Amniotic stem cell (primary cell): ENCODE measurements at regions not wholly inside any gene's neighbourhood (a gene's known extent, or its start where the extent isn't known, plus 50 kb on each side); places are given as distances from the start of the nearest gene placed in this dataset.

Source experiments
- DNase-seq: peaks from one replicate; lab custom pipeline; 2025; lab: John Stamatoyannopoulos, UW

DNA sequence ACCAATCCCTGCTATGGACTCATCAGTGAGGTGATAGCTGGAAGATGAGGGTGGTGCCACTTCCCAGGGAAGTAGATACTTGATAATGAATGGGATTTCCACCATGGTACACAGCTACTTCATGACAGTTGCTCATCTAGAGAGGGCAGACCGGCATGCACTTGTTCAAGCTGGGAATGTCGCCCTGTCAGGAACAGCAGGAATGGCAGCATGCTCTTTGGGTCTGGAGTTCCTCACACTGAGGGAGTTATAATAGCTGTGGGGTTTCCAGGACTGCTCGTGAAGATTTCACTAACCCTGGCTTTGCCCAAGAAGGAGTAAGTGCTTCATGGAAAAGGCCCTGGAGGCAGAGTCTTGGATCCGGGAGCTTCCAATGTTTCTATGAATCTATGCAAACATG, 129.2 kb downstream of the PSMG1 start:
- no peak for DNase-seq

DNA sequence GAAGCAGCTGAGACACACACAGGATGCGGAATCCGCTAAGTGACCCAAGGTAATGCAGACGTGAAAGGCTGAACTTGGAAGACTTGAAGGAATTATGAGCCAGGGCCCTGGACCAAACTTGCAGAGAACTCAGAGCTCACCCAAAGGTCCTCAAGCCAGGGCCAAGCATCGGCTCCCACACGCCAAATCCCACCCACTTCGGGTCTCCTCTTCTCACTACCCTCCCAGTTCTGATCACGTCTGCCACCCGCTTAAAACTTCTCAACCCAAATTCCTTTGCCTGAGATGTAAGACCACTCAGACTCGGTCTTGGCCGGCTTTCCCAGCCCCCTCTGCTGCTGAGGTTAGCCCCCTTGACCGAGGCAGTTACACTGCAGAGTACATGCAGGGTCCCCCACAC, 130.1 kb downstream of the PSMG1 start:
- DNase-seq = no peak

DNA sequence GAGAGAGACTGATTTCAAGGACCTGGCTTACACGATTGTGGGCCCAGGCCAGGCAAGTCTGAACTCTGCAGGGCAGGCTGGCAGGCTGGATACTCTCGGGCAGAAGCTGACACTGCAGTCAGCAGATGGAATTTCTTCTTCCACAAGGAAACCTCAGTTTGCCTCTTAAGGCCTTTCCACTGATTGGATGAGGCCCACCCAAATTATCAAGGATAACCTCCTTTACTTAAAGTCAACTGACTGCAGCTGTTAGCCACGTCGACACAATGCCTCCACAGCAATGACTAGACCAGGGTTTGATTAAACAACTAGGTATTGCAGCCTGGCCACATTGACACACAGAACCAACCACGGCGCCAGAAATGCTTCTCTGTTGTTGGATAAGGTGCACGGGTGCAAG, 130.5 kb downstream of the PSMG1 start:
- DNase-seq = no peak

DNA sequence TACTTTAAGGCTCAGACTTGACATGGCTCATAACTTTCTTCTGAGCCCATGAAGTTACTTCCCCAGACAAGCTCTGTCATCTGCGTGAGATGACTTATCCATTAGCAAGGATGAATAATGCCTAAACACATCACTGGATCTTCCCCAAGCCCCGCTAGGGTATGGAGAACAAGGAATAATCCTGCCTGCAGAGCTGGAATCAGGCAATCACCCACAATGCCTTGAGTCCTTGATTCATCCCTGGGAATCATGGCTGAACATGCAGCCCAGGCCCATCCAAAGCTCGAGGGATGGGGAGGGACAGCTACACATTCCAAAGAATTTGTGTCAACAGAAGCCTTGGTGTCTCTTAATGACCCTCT, 131.7 kb downstream of the PSMG1 start:
- no peak for DNase-seq

DNA sequence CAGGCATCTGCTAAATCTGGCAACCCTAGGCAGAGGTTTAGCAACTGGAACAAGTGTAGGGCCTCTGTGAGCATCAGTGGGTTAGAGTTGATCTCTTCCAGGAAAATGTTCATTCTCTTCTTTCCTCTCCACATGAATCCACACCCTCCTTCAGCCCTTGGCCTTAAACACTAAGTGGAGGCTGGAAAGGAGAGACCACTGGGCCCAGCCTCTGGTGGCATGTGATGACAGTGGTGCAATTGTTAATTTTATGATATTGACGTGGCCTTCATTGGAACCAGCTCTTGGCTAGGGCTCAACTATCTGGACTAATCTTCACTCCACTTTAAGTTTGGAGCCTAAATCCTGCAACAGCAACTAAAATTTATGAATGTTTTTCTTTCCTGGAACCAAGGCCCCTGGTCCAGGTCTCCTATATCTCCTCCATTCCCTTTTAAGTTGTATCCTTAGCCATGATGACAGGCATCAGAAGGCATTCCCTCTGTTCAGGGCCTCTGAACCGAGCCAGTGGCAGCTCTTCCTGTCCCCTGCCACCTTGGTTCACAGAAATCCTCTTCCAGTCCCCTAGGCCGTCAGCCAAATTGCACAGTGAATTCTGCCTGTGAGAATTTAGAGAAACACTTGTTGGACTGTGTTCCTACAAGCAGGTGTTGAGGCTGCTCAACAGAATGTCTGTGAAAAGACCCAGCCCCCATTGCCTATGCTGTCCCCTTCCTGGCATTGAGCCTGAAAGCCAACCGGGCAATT, 132.2 kb downstream of the PSMG1 start:
- DNase-seq = no peak

DNA sequence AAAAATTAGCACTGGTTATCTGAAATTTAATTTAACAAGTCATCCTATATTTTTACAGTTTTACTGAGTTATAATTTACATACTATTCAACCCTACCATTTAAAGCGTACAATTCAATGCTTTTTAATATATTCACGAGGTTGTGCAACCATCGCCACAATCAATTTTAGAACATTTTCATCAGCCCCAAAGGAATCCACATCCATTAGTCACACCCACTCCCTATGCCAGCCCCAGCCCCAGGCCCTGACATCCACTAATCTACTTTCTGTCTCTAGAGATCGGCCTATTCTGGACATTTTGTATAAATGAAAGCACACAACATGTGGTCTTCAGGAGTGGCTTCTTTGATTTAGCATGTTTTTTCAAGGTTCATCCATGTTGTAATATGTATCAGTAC, 134.7 kb downstream of the PSMG1 start:
- DNase-seq = no peak

DNA sequence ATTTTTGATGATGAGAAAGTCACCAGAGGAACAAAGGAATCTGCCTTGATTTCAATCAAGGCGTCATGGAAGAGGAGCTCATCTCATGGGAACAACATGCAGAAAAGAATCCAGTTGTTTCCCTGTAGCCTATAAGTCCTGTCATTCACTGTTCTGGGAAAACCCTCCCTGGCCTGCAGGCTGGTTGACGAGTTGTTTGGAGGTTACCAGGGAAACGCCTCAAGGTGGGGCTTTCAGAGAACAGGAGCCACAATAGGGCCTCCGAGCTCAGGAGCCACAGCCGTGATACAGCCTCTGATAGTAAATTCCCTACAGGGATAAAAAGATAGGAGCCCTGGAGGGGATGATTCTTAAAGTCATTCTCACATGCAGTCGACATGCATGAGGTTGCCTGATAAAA, 135.2 kb downstream of the PSMG1 start:
- DNase-seq = no peak

DNA sequence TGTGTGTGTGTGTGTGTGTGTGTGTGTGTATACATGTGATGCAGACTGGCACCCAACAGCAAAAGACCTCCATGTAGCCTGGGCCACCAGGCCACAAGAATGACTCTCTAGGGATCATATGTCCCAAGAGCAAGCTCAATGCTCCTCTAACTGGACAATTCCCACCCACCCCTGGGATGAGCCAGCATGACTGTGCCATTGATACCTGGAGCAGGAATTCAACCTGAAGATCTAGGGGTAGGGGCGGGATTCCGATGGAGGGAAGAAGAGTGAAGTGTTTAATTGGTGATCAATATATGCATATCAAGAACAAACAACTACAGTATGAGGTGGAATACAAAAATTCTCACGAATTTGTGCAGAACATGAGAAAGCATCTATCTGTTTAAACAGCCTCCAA, 136.2 kb downstream of the PSMG1 start:
- no peak for DNase-seq

DNA sequence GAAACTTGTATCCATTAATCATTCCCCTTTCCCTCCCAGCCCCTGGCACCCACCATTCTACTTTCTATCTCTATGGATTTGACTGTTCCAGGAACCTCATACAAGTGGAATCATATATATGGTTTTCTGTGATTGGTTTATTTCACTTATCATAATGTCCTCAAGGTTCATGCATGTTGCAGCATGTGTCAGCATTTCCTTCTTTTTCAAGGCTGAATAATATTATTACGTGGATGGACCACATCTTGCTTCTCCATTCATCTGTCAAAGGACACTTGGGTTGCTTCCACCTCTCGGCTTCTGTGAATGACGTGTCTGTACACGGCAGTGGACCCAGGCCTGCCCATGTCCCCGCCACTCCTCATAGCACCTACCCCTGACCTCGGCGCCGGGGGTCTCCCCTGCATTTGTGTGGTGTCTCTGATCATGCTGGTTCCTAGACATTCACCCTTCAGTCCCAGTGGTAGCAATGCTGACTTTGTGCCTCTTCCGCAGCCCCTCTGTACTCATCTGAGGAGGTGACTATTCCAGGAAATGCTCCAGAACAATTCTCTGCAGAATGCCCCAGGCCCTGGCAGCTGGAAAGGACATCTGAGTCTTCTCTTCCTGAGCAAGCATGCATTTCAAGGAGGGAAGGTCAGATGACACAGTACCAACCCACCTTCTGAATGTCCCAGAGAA, 136.9 kb downstream of the PSMG1 start:
- no peak for DNase-seq

DNA sequence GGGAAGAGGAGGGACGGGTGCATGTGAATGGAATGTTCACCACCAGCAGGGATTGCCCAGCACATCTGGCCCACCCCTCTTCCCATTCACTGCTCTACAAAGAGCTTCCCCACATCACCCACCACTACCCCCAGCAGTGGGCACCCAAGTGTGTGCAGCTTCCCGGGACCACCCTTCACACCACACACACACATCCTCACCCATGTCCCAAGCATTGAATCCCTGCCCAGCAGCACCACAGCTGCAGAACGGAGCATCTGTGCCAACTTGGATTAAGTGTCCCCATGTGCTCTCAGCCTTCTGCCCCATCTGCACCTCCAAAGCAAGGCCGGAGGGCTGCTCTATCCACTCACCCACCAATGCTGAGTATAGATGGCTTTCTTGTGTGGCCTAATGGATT, 141.4 kb downstream of the PSMG1 start:
- no peak for DNase-seq

DNA sequence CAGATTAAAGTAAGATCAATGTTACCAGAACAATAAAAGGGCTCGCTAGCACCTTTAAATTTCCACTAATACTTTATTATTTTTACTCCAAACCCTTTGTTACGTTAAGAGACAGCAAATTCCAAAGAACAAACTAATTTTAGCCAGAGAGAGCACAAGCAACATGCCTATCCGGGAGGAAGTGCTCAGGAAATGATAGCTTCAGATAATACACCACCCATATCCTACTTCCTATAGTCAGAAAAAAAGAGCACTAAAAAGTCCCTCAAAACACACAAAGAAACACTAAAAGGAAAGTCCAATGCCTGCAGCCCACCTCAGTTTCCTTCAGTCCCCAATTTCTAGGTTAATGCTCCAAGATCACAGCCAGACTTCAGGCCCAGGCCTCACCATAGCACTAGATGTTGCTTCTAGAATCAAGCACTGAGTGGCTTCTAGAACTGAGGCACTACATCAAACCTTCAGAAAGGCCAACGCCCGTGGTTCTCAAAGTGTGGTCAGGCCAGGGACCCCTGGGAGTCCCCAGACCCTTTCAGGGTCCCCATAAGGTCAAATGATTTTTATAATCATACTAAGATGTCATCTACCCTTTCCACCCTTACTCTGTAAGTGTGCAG, 142.6 kb downstream of the PSMG1 start:
- no peak for DNase-seq

DNA sequence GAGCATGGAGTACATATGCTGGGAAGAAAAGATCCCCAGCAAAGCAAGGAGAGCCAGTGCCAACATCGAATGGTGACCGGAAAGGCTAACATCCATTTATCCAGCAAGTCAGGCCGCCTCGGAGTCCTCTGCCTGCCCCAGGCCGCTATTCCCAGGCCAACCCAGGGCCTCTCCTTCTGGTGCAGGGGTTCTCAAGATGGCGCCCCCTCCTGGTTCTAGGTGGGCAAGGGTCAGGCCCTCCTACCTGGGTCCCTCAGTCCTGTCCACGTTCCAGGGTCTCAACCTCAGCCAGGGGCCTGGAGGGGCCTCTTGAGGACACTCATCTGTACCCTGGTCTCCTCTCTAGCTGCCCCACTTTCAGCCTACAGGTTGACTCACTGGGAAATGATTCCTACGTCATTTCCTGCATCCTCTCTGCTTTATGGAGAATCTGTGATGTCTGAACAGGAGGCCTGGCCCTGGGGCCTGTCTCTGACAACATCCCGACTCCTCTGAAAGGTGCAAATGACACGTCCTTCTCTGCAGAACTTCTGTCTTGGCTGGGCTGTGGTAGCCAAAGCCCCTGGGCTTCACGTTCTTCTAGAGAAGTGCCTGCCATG, 145.3 kb downstream of the PSMG1 start:
- no peak for DNase-seq

DNA sequence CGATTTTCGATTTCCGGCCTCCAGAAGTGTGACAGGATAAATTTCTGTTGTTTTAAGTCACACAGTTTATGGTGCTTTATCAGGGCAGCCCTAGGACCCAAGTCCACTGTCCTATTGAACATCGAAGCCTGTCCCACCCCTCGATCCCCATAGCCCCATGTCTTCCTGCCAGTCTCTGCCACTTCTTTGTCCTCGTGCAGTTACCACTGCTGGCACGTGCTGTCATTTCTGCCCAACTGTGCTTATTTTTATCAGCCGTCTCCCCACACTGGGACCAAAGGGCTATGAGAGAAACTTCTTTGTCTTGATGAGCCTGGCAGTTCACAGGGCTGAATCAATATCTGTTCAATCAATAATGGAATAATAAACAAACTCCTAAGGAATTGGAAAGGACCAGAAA, 146.7 kb downstream of the PSMG1 start:
- DNase-seq = no peak

DNA sequence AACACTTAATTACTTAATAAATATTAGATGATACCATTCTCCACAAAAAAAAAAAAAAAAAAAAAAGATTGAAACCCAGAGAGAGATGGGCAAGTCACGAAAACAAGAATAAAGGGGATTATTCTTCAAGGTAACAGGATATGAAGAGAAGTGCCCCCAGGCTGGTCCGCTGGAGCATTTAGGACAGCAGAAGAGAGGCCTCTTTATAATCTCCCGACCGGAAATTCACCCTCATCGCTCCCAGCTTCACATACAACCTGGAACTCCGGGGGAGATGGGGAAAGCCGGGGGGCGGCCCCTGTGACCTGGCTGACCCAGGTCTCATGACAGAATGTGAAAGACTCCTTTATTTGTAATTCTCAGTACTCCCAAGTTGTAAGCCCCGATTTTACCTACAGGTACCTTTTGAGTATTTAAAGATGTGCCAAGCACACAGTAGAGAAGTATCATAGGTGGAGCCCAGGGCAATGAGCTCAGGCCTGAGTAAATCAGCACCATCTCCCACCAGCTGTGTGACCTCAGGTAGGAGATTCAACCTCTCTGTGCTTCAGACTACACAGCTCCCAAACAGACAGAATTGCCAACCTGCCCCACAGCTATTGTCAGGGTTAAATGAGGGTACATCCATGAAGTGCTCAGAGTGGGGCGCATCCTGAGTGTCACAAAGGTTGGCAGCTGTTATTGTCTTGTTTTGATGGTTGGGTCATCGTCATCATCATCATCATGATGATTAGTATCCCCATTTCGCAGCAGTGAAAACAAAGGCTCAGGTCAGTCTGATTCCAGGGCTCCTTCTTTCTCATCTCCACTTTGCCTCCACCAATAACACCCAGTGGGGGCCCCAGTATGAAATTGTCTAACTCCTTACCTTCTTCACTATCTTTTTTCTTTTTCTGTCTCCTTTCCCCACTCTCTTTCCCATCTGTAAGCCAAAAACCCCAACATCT, 148.4 kb downstream of the PSMG1 start:
- DNase-seq = no peak

DNA sequence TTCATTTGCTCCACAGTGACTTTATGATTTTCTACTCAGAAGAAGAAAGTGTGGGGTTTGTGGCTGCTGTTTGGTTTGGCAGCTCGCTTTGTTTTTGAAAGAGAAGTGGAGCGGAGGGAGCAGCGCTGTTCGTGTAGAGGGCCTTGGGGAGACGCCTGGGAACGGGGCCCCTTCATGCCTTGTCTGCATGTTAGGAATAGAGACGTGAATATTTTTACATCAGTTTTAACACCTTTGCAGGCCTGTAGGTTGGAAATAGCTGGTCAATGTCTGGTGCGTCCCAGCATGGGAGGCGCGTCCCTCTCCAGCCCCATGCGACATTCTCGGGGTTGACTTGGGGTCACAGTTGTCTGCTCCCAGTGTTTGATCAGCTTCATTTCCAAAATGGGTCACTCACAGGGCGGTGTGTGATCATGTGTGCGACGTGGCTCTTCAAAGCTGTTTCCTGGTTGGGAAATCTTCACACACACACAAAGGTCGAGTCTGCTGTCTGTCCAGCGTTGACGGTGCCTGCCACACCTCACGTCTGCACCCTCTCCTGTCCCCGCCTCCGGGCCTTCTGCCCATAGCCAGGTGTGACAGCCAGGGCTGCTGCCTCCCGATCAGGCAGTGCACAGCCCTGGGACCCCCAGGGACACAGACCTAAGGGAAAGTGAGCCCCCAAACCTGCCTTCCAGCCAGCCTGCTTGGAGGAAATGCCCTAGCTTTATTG, 149.2 kb downstream of the PSMG1 start:
- DNase-seq = no peak

DNA sequence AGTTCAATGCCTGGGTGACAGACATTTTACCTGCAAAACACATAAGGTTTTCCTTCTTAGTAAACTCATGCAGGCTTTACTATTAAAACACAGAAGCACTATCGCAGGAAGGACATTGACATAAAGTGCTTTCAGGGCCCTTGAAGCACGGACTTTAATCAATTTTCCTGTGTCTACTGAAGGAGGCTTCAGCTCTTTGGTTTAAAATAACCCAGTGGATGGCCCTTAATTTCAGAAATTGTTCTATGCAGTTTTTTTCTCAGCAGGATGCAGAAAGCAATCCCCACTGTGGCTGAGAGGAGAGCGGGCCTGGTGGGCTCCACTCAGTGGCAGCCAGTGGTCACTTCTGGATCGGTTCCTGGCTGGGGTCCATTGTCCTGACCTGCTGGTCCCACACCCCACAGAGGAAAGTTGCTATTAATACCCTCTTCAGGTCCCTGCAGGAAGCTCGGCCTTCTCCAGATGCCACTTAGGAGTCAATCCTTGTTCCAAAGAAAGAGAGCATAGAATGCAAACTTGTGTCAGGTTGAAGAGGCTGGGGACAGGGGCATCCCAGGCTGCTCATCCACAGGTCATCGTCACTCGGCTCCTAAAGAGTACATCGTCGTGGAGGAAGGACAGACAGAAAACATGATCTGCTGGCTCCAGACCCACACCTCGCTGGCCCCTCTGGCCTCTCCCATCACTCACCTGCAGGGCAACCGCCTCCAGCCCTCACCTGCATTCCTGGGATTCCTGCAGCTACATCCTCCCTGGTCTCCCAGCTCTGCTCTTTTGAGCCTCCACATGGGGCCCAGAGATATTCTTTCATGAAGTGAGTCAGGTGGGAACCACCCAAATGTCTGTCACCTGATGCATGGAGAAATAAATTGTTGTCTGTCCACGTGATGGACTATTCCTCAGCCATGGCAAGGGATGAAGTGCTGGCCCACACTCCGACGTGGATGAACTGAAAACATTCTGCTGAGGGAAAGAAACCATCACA, 153.1 kb downstream of the PSMG1 start:
- no peak for DNase-seq

DNA sequence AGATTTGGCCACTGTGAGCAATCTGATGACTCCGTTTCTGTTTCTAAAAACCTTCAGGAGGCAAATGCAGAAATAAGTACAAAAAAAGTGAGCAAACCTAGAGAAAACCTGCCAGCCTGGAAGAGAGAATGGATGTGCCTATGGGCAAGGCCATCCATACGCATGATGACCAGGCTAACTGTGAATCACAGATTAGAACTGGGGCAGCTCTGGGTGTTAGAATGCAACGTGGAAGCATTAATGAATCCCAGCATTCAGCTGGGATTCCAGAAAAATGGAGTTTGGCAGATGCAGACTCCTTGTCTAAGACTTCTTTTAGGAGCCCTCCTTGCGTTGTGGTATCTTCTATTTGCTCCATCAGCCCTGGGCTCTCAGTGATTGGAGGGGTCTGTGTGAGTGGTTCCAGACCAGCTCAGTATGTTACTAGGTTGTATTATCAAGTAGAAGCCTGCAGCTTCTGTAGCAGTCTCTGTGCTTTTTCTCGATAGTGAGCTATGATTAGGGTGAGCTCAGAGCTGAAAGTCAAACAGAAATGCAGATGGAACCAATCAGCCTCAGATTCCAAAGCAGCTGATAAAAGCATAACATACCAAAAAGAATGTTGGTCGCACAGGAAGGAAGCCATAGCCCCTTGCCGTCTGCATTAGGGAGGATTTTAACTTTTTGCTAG, 154.0 kb downstream of the PSMG1 start:
- DNase-seq = peak; percentile 37

DNA sequence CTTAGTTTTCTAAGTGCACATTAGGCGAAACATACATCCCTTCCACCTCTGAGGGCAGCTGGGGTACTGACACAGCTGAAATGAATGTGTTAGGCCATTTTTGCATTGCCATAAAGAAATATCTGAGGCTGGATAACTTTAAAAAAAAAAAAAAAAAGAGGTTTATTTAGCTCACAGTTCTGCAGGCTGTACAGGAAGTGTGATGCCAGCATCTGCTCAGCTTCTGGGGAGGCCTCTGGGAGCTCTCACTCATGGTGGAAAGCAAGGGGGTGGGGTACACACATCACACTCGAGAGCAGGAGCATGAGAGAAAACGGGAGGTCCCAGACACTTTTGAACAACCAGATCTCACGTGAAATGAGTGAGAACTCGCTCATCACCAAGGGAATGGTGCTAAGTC, 158.1 kb downstream of the PSMG1 start:
- no peak for DNase-seq

DNA sequence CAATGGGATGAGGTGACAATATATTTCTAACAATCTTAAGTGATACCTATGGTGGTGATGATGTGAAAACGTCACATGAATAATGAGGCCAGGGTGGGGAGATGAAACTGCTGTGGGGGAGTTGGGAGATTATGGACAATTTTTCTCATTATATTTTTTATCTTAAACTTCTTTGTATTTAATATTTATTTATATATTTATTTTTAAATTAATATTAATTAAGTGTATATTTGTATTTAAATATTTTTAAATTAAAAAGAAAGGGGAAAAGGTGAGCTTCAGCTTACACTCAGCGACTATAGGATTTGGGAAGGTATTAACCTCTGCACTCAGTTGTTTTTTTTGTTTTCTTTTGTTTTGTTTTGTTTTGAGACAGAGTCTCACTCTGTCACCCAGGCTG, 158.7 kb downstream of the PSMG1 start:
- DNase-seq = no peak
